GM12878 (cell line): ENCODE measurements at regions not wholly inside any gene's neighbourhood (a gene's known extent, or its start where the extent isn't known, plus 50 kb on each side); places are given as distances from the start of the nearest gene placed in this dataset.

Source experiments
- ATAC-seq: fragments of 200-7000 bp; cut with Tn5 transposase; 3 replicates; pipeline ENCODE4 v1.9.1; 2020; ENCODE audit warnings: mild to moderate bottlenecking, moderate library complexity
- BruUV-seq: library from RNA; stranded (reverse); fragments of 400-500 nt; replicated peaks from 2 replicates; lab custom pipeline; 2021; lab: Mats Ljungman, UMichigan
- CTCF ChIA-PET: fragments of 300-600 bp; sonication (Branson Sonifier 250); formaldehyde crosslinking; extraction: SDS; loops from one replicate; lab custom pipeline; 2021; ENCODE audit warnings: inconsistent platforms; lab: Yijun Ruan, JAX
- POLR2A ChIA-PET: fragments of 350-600 bp; formaldehyde crosslinking; extraction: SDS; loops from one replicate; lab custom pipeline; 2021; ENCODE audit warnings: inconsistent platforms; lab: Charles Lee
- RAD21 ChIA-PET: fragments of 300-600 bp; sonication (Branson Sonifier 250); formaldehyde crosslinking; loops from one replicate; lab custom pipeline; 2023; ENCODE audit warnings: antibody characterized with exemption; ENCODE audit not compliant: unreplicated experiment; lab: Charles Lee
- SMC1A ChIA-PET: fragments of 300-600 bp; sonication (Branson Sonifier 250); formaldehyde crosslinking; loops from one replicate; lab custom pipeline; 2023; ENCODE audit not compliant: unreplicated experiment, uncharacterized antibody; lab: Charles Lee
- DNase-seq: peaks from one replicate; pipeline ENCODE4 v3.0.0-alpha.2; 2011; ENCODE audit warnings: low read depth, low spot score
- FAIRE-seq: peaks from 3 replicates; lab custom pipeline; 2011; peaks lifted over from hg19 to GRCh38; lab: Jason Lieb, UNC
- H2AFZ ChIP-seq: 2 replicates; pipeline ENCODE4 v1.6.0; 2011; ENCODE audit warnings: low read depth, low read length, control low read depth; ENCODE audit not compliant: control insufficient read depth
- H3K27ac ChIP-seq: 2 replicates; pipeline ENCODE4 v1.5.1; 2011; ENCODE audit warnings: control low read depth; ENCODE audit not compliant: control insufficient read depth, insufficient read depth
- H3K27me3 ChIP-seq, 2 experiments: replicated peaks in 1 of 2; 2 replicates each; pipeline versions ENCODE4 v1.6.0 to v1.6.1; 2011; ENCODE audit warnings: low read length in 1 of 2; ENCODE audit not compliant: control insufficient read depth in 2 of 2, insufficient read depth in 2 of 2
- H3K36me3 ChIP-seq, 2 experiments: 2 replicates each; pipeline ENCODE4 v1.5.1; 2011; ENCODE audit warnings: low read length in 1 of 2; ENCODE audit not compliant: control insufficient read depth in 2 of 2, insufficient read depth in 2 of 2
- H3K4me1 ChIP-seq: 2 replicates; pipeline ENCODE4 v1.6.1; 2011; ENCODE audit warnings: mild to moderate bottlenecking, low read length, moderate library complexity, mixed read lengths; ENCODE audit not compliant: control insufficient read depth, insufficient read depth
- H3K4me2 ChIP-seq: 2 replicates; pipeline ENCODE4 v1.6.0; 2011; ENCODE audit warnings: control low read depth; ENCODE audit not compliant: control insufficient read depth, insufficient read depth
- H3K4me3 ChIP-seq: fragments of 200-600 bp; sonication (generic); 2 replicates; pipeline ENCODE4 v1.5.1; 2016
- H3K79me2 ChIP-seq: 2 replicates; pipeline ENCODE4 v1.6.0; 2011; ENCODE audit warnings: low read length; ENCODE audit not compliant: control insufficient read depth, insufficient read depth
- H3K9ac ChIP-seq: 2 replicates; pipeline ENCODE4 v1.8.0; 2011; ENCODE audit warnings: low read length, control low read depth, mixed read lengths; ENCODE audit not compliant: control insufficient read depth, insufficient read depth
- H3K9me3 ChIP-seq: replicated peaks from 3 replicates; pipeline ENCODE4 v1.5.1; 2011; ENCODE audit warnings: mild to moderate bottlenecking, low read length; ENCODE audit not compliant: control insufficient read depth, insufficient read depth
- H4K20me1 ChIP-seq: 2 replicates; pipeline ENCODE4 v1.6.0; 2011; ENCODE audit not compliant: control insufficient read depth, insufficient read depth
- CEBPB ChIP-seq, 2 experiments: fragments of 150-350 bp in 1 of 2; IDR thresholded peaks; 2 replicates each; pipeline ENCODE4 v1.6.1; 2012 to 2014; ENCODE audit warnings: low read depth in 2 of 2, low read length in 2 of 2, borderline replicate concordance in 1 of 2, inconsistent platforms in 1 of 2
- CHD2 ChIP-seq: IDR thresholded peaks from 2 replicates; pipeline ENCODE4 v1.6.1; 2011; ENCODE audit warnings: low read depth, low read length, improper control_type of control experiment, borderline replicate concordance
- GATAD2B ChIP-seq: fragments of 450-650 bp; conservative IDR thresholded peaks from 2 replicates; pipeline ENCODE4 v1.6.1; 2017; ENCODE audit warnings: low read depth, mild to moderate bottlenecking, moderate library complexity
- HDAC6 ChIP-seq: fragments of 200-600 bp; sonication (generic); IDR thresholded peaks from one replicate; pipeline ENCODE4 v1.8.0; 2017; ENCODE audit warnings: antibody characterized with exemption; ENCODE audit not compliant: unreplicated experiment
- KDM1A ChIP-seq: fragments of 200-600 bp; sonication (generic); IDR thresholded peaks from 2 replicates; pipeline ENCODE4 v1.6.1; 2016; ENCODE audit warnings: borderline replicate concordance
- NBN ChIP-seq: fragments of 450-650 bp; IDR thresholded peaks from 2 replicates; pipeline ENCODE4 v1.6.1; 2016
- NFIC ChIP-seq: IDR thresholded peaks from 2 replicates; pipeline ENCODE4 v1.6.1; 2012; ENCODE audit warnings: low read depth, mild to moderate bottlenecking, inconsistent platforms, low read length, moderate library complexity
- RAD51 ChIP-seq: fragments of 450-650 bp; IDR thresholded peaks from 2 replicates; pipeline ENCODE4 v1.6.1; 2016; ENCODE audit warnings: moderate library complexity, mild to moderate bottlenecking, inconsistent platforms
- SIX5 ChIP-seq: IDR thresholded peaks from 2 replicates; pipeline ENCODE4 v1.6.1; 2011; ENCODE audit warnings: mild to moderate bottlenecking, low read depth, low read length, moderate library complexity; ENCODE audit not compliant: severe bottlenecking
- SREBF2 ChIP-seq: IDR thresholded peaks from 2 replicates; pipeline ENCODE4 v1.6.1; 2012; ENCODE audit warnings: mild to moderate bottlenecking, low read length
- SRF ChIP-seq, 2 experiments: IDR thresholded peaks; 2 replicates each; pipeline ENCODE4 v1.6.1; 2011; ENCODE audit warnings: low read depth in 2 of 2, low read length in 2 of 2, mild to moderate bottlenecking in 1 of 2, moderate library complexity in 1 of 2
- STAT3 ChIP-seq: IDR thresholded peaks from 2 replicates; pipeline ENCODE4 v1.6.1; 2011; ENCODE audit warnings: low read depth, low read length, improper control_type of control experiment
- YBX1 ChIP-seq: fragments of 450-650 bp; IDR thresholded peaks from 2 replicates; pipeline ENCODE4 v1.6.1; 2016; ENCODE audit warnings: antibody characterized with exemption
- WGBS: methylation state at CpG from one replicate; pipeline ENCODE4 v1.1.6; 2016; ENCODE audit warnings: low lambda C conversion rate; ENCODE audit not compliant: insufficient replicate concordance, insufficient coverage; ENCODE audit errors: missing lambda C conversion rate; 5-methylcytosine and 5-hydroxymethylcytosine counted together
- in situ Hi-C: fragments of 300-500 bp; cut with MboI; formaldehyde crosslinking; loops from 9 replicates; pipeline ENCODE4 v1.14.3; 2018; ENCODE audit warnings: mixed read lengths
- intact Hi-C: fragments of 100-400 bp; cut with micrococcal nuclease; formaldehyde crosslinking; loops from one replicate; pipeline ENCODE4 v1.14.2; 2022; ENCODE audit not compliant: unreplicated experiment

DNA sequence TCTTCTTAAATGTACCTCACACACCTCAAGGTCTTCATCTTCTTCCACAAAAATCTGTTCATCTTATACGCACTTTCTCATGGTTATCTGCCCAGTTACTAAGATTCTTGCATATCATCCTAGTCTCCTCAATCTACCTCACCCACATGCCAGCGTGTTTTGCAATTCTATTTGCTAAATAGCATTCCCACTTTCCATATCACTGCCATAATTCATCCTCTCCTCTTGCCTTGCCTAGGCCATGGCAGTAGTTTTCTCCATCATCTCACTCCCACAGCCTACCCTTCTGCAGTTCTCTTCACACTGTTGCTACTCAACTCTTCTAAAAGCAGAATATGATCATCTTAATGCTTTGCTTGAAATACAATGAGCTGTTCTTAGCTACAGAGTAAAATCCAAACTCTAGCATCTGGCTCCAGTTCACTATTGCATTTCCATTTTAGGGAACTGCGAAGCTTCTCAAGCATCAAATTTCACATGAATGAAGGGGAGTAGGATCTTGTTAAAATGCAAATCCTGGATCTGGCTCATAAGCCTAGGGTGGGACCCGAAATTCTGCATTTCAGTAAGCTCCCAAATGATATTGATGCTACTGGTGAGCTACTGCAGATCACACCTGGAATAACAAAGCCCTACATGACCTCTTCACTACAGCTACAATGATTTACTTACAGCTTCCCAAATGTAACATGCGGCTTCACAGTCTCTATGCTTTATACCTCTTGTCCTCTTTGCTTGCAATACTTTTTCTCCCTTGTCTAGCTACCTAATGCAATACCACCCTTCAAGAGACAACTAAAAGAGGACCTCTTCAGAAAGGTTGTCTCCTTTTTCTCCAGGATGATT is 293.9 kb downstream of the SATB2 start:
- Histone ChIP-seq H3K9ac (no peak overlapping the region), H3K4me2 (no peak overlapping the region), H3K4me1 (no peaks in the 10 kb centered on the region), H3K36me3 (no peaks in the 10 kb centered on the region), H3K4me3 (no peak overlapping the region), H3K27me3 (no peaks in the 10 kb centered on the region), H3K79me2 (no peaks in the 10 kb centered on the region), H2AFZ (no peak overlapping the region), H3K27ac (no peak overlapping the region), H4K20me1 (no peaks in the 10 kb centered on the region)
- WGBS: 37% methylated on average over 5 of the region's 5 CpGs
- ChIA-PET RAD21 (interaction anchor here (0.9 kb wide), 1 partner anchor 11 kb away, joined by 3 read pairs; no protein-coding TSS in a partner anchor), POLR2A (no interaction called here), SMC1A (interaction anchor here (0.7 to 1.2 kb wide), 3 partner anchors 15 to 35 kb away, joined by 3 read pairs; no protein-coding TSS in a partner anchor)
- FAIRE-seq (no peak), DNase-seq (no peak), ATAC-seq (no peak)
- in situ Hi-C loops (no loop called here), intact Hi-C loops (no loop called here)
- TF ChIP-seq NFIC: no peak
- TF ChIP-seq, all 136 proteins: peak for 0
- CTCF ChIA-PET: interaction anchor here (0.9 to 1.5 kb wide), 3 partner anchors 10 to 14 kb away, joined by 3 to 5 read pairs (median 3); no protein-coding TSS in a partner anchor
- no peaks in the 10 kb centered on the region for H3K9me3 ChIP-seq
- BruUV-seq: no TSS peak

DNA sequence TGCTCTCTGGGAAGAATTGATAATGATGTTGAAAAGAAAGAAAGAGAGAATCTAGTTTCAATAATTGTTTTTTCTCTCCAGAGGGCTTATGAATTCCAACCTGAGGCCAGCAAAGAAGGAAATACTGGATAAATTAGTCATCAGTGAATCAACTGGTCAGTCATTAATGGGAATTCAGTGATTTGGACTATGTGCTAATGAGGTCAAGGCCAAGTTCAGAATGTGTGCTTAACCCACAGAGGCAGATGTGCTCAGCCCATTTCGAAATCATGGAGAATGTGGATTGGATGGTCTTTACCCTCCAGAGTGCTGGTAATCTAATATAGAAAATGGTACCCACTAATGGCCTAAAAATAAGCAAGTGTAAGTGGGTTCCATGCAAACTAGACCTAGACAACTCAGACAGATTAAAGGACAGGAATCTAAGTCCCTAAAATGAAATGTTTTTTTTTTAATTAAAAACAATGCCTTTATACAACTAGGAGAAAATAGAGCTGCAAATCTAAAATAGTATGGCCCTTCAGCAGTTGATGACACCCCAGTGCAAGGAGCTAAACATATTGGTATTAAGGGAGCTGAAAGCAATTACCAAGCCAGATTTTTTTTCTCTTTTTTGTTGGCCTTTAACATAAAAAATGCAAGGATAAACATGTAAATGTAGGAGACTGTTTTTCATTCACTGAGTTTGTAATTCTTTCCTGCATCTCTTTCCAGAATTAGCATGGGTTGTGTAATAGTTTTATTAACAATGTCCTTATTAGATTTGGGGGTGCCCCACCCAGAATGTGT is 296.9 kb downstream of the SATB2 start:
- H3K36me3 ChIP-seq: no peaks in the 10 kb centered on the region
- RAD21 ChIA-PET: interaction anchor here (1.0 kb wide), 1 partner anchor 96 kb away, joined by 3 read pairs; no protein-coding TSS in a partner anchor
- no peak for FAIRE-seq
- POLR2A ChIA-PET: no interaction called here
- in situ Hi-C loops: no loop called here
- no peaks in the 10 kb centered on the region for H4K20me1 ChIP-seq
- intact Hi-C loops: no loop called here
- H3K4me3 ChIP-seq: no peak overlapping the region
- no peaks in the 10 kb centered on the region for H3K27me3 ChIP-seq
- DNase-seq: no peak
- no peak for ATAC-seq
- H3K79me2 ChIP-seq: no peaks in the 10 kb centered on the region
- no TSS peak for BruUV-seq
- H3K9ac ChIP-seq: no peak overlapping the region
- no peak overlapping the region for H3K4me2 ChIP-seq
- SMC1A ChIA-PET: interaction anchor here (1.1 to 2.3 kb wide), 4 partner anchors 14 to 30 kb away, joined by 3 to 9 read pairs (median 3); no protein-coding TSS in a partner anchor
- no peak overlapping the region for H3K27ac ChIP-seq
- no peaks in the 10 kb centered on the region for H3K4me1 ChIP-seq
- CTCF ChIA-PET: no interaction called here
- no peak overlapping the region for H2AFZ ChIP-seq
- 0% methylated on average over 1 of the region's 1 CpG for WGBS
- no peaks in the 10 kb centered on the region for H3K9me3 ChIP-seq
- TF ChIP-seq CEBPB (IDR thresholded peaks at IDR 0.05; ENCODE audit: borderline replicate concordance in 1 of 2, low read depth in 2 of 2, low read length in 2 of 2): no peak
- no peak for TF ChIP-seq STAT3
- no peak for TF ChIP-seq GATAD2B
- TF ChIP-seq SRF (IDR thresholded peaks at IDR 0.05; ENCODE audit: low read depth in 2 of 2, low read length in 2 of 2): no peak
- no peak for TF ChIP-seq CHD2
- TF ChIP-seq SIX5: no peak
- no peak for TF ChIP-seq SREBF2
- no peak for TF ChIP-seq YBX1
- TF ChIP-seq KDM1A: no peak
- no peak for TF ChIP-seq RAD51
- TF ChIP-seq HDAC6: no peak
- TF ChIP-seq NBN: no peak
